Activated gamma-delta T cell treated with Interleukin-2 at 50 U/mL for 16 hours (primary cell): ENCODE measurements at regions not wholly inside any gene's neighbourhood (a gene's known extent, or its start where the extent isn't known, plus 50 kb on each side); places are given as distances from the start of the nearest gene placed in this dataset.
"Not testable (repeated sequence)": the region's sequence is repeated elsewhere in the genome, so short reads cannot be mapped to it uniquely, and the experiment has no call there.

ENCODE experiments used
- DNase-seq: peaks from one replicate; pipeline ENCODE4 v3.0.0-alpha.2; 2020

GRCh38 chrX:106378616-106379015 lies 210.5 kb downstream of the PWWP3B start:
- no peak for DNase-seq

GRCh38 chrX:106391284-106391911 lies 220.4 kb upstream of the RADX start:
- DNase-seq, result no peak

GRCh38 chrX:106392346-106392745 lies 219.4 kb upstream of the RADX start:
- DNase-seq, result no peak

- DNase-seq, result no peak
Measured at GRCh38 chrX:106397788-106398538, 213.8 kb upstream of the RADX start.

GRCh38 chrX:106401965-106402559 lies 209.7 kb upstream of the RADX start:
- no peak for DNase-seq

GRCh38 chrX:106404512-106404911 lies 207.3 kb upstream of the RADX start:
- no peak for DNase-seq

- no peak for DNase-seq
Measured at GRCh38 chrX:106415276-106415895, 196.4 kb upstream of the RADX start.

- DNase-seq, result no peak
Measured at GRCh38 chrX:106436691-106437090, 175.1 kb upstream of the RADX start.

GRCh38 chrX:106437407-106437806 lies 174.4 kb upstream of the RADX start:
- DNase-seq, result no peak

GRCh38 chrX:106450405-106450804 lies 161.4 kb upstream of the RADX start:
- no peak for DNase-seq

GRCh38 chrX:106451933-106452332 lies 159.8 kb upstream of the RADX start:
- DNase-seq, result no peak

GRCh38 chrX:106454991-106455390 lies 156.8 kb upstream of the RADX start:
- DNase-seq, result no peak

- DNase-seq, result no peak
Measured at GRCh38 chrX:106457802-106458201, 154.0 kb upstream of the RADX start.

- no peak for DNase-seq
Measured at GRCh38 chrX:106467422-106467821, 144.4 kb upstream of the RADX start.

GRCh38 chrX:106467943-106468342 lies 143.8 kb upstream of the RADX start:
- no peak for DNase-seq

GRCh38 chrX:106468433-106468832 lies 143.3 kb upstream of the RADX start:
- no peak for DNase-seq

GRCh38 chrX:106479920-106480319 lies 131.9 kb upstream of the RADX start:
- no peak for DNase-seq

- DNase-seq, result peak; percentile 46
Measured at GRCh38 chrX:106481341-106481740, 130.4 kb upstream of the RADX start.

- DNase-seq, result no peak
Measured at GRCh38 chrX:106484233-106484632, 127.5 kb upstream of the RADX start.

GRCh38 chrX:106493210-106493816 lies 118.5 kb upstream of the RADX start:
- not testable (repeated sequence) for DNase-seq

GRCh38 chrX:106499473-106499872 lies 112.3 kb upstream of the RADX start:
- DNase-seq, result no peak

- DNase-seq, result no peak
Measured at GRCh38 chrX:106510713-106511403, 100.9 kb upstream of the RADX start.
